ENCODE measurements at regions not wholly inside any gene's neighbourhood (a gene's known extent, or its start where the extent isn't known, plus 50 kb on each side); places are given as distances from the start of the nearest gene placed in this dataset.

DNA sequence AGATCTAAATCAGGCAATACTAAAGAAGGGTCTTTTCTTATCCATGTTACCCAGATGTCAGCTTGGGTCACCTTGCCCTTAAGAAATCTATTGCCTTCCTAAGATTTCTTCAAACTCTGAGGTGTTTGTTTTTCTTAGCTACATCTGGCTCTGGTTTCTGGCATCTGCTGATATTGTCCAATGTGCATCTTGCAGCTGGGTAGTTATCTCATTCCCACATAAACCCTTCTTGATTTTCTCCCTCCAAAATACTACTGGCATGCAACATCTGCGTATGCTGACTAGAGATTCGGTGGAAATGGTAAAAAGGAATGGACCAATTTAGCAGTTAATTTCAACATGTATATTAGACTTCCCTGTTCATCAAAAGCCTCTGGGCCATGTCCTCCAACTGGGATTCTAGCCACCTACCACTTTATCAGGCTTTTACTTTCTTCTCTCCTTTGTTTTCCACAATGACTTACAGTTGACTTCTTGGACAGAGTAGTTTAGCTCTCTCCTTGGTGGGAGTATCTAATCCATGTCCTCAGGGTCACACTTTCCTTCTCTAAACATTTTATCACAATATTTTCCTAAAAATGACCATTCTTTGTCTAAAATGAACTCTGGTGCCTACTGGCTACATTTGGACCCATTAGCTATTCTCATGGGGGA is 324.8 kb upstream of the FAR2 start:
- Histone ChIP-seq H3K27me3 (ENCODE audit: low read length) (no peaks in the 10 kb centered on the region), H3K79me2 (ENCODE audit: low read length) (no peaks in the 10 kb centered on the region), H3K36me3 (ENCODE audit: insufficient read depth, low read length) (no peaks in the 10 kb centered on the region), H3K4me1 (ENCODE audit: low read length) (no peaks in the 10 kb centered on the region; the same call in 1 of the 2 replicates), H4K20me1 (ENCODE audit: insufficient read depth, low read depth, low read length) (no peaks in the 10 kb centered on the region), H3K9me2 (replicated peaks; ENCODE audit: insufficient read depth, low read length) (no peaks in the 10 kb centered on the region), H2AFZ (ENCODE audit: low read length) (no peak overlapping the region), H3K9ac (ENCODE audit: low read length) (no peak overlapping the region), H3K27ac (ENCODE audit: low read length) (no peak overlapping the region), H3K4me3 (ENCODE audit: low read length) (no peak overlapping the region), H3K4me2 (ENCODE audit: low read depth, low read length, poor library complexity, severe bottlenecking) (no peak overlapping the region), H3K9me3 (ENCODE audit: low read length) (no peaks in the 10 kb centered on the region)
- DNase-seq, result no peak

- no peak for DNase-seq
- Histone ChIP-seq H2AFZ (ENCODE audit: low read length) (no peak overlapping the region), H4K20me1 (ENCODE audit: insufficient read depth, low read depth, low read length) (no peaks in the 10 kb centered on the region), H3K9ac (ENCODE audit: low read length) (no peak overlapping the region), H3K27me3 (ENCODE audit: low read length) (no peaks in the 10 kb centered on the region), H3K36me3 (ENCODE audit: insufficient read depth, low read length) (no peaks in the 10 kb centered on the region), H3K27ac (ENCODE audit: low read length) (no peak overlapping the region), H3K79me2 (ENCODE audit: low read length) (no peaks in the 10 kb centered on the region), H3K9me2 (replicated peaks; ENCODE audit: insufficient read depth, low read length) (no peaks in the 10 kb centered on the region), H3K9me3 (ENCODE audit: low read length) (no peaks in the 10 kb centered on the region), H3K4me3 (ENCODE audit: low read length) (no peak overlapping the region), H3K4me2 (ENCODE audit: low read depth, low read length, poor library complexity, severe bottlenecking) (no peak overlapping the region), H3K4me1 (ENCODE audit: low read length) (no peaks in the 10 kb centered on the region; the same call in 1 of the 2 replicates)
Measured at GRCh38 chr12:28824849-28825248, 324.2 kb upstream of the FAR2 start.

- DNase-seq, result no peak
Measured at GRCh38 chr12:28826766-28827165, 322.3 kb upstream of the FAR2 start.

GRCh38 chr12:28827861-28828260 is 321.2 kb upstream of the FAR2 start:
- no peaks in the 10 kb centered on the region for H3K36me3 ChIP-seq (ENCODE audit: insufficient read depth, low read length)
- no peaks in the 10 kb centered on the region for H3K9me2 ChIP-seq (replicated peaks; ENCODE audit: insufficient read depth, low read length)
- no peaks in the 10 kb centered on the region for H3K9me3 ChIP-seq (ENCODE audit: low read length)
- no peaks in the 10 kb centered on the region for H3K27me3 ChIP-seq (ENCODE audit: low read length)
- H4K20me1 ChIP-seq (ENCODE audit: insufficient read depth, low read depth, low read length), result no peaks in the 10 kb centered on the region
- no peak overlapping the region for H2AFZ ChIP-seq (ENCODE audit: low read length)
- no peaks in the 10 kb centered on the region for H3K79me2 ChIP-seq (ENCODE audit: low read length)
- no peaks in the 10 kb centered on the region; the same call in 1 of the 2 replicates for H3K4me1 ChIP-seq (ENCODE audit: low read length)
- no peak for DNase-seq
- no peak overlapping the region for H3K4me3 ChIP-seq (ENCODE audit: low read length)
- no peak overlapping the region for H3K9ac ChIP-seq (ENCODE audit: low read length)
- no peak overlapping the region for H3K27ac ChIP-seq (ENCODE audit: low read length)
- no peak overlapping the region for H3K4me2 ChIP-seq (ENCODE audit: low read depth, low read length, poor library complexity, severe bottlenecking)

More at GRCh38 chr12:28826766-28827165, 322.3 kb upstream of the FAR2 start:
- no peak overlapping the region for H3K9ac ChIP-seq (ENCODE audit: low read length)
- no peaks in the 10 kb centered on the region for H4K20me1 ChIP-seq (ENCODE audit: insufficient read depth, low read depth, low read length)
- H3K36me3 ChIP-seq (ENCODE audit: insufficient read depth, low read length), result no peaks in the 10 kb centered on the region
- H3K9me2 ChIP-seq (replicated peaks; ENCODE audit: insufficient read depth, low read length), result no peaks in the 10 kb centered on the region
- no peak overlapping the region for H3K4me3 ChIP-seq (ENCODE audit: low read length)
- H3K4me1 ChIP-seq (ENCODE audit: low read length), result no peaks in the 10 kb centered on the region; the same call in 1 of the 2 replicates
- no peaks in the 10 kb centered on the region for H3K27me3 ChIP-seq (ENCODE audit: low read length)
- no peaks in the 10 kb centered on the region for H3K79me2 ChIP-seq (ENCODE audit: low read length)
- no peaks in the 10 kb centered on the region for H3K9me3 ChIP-seq (ENCODE audit: low read length)
- H3K4me2 ChIP-seq (ENCODE audit: low read depth, low read length, poor library complexity, severe bottlenecking), result no peak overlapping the region
- H3K27ac ChIP-seq (ENCODE audit: low read length), result no peak overlapping the region
- no peak overlapping the region for H2AFZ ChIP-seq (ENCODE audit: low read length)

- no peaks in the 10 kb centered on the region for H3K9me3 ChIP-seq (ENCODE audit: low read length)
- no peak overlapping the region for H3K27ac ChIP-seq (ENCODE audit: low read length)
- H3K4me3 ChIP-seq (ENCODE audit: low read length), result no peak overlapping the region
- H3K9me2 ChIP-seq (replicated peaks; ENCODE audit: insufficient read depth, low read length), result no peaks in the 10 kb centered on the region
- no peaks in the 10 kb centered on the region; the same call in 1 of the 2 replicates for H3K4me1 ChIP-seq (ENCODE audit: low read length)
- H3K36me3 ChIP-seq (ENCODE audit: insufficient read depth, low read length), result no peaks in the 10 kb centered on the region
- no peak overlapping the region for H2AFZ ChIP-seq (ENCODE audit: low read length)
- H3K79me2 ChIP-seq (ENCODE audit: low read length), result no peaks in the 10 kb centered on the region
- no peaks in the 10 kb centered on the region for H4K20me1 ChIP-seq (ENCODE audit: insufficient read depth, low read depth, low read length)
- no peak overlapping the region for H3K9ac ChIP-seq (ENCODE audit: low read length)
- no peak overlapping the region for H3K4me2 ChIP-seq (ENCODE audit: low read depth, low read length, poor library complexity, severe bottlenecking)
- DNase-seq, result no peak
- H3K27me3 ChIP-seq (ENCODE audit: low read length), result no peaks in the 10 kb centered on the region
Measured at GRCh38 chr12:28828318-28828717, 320.8 kb upstream of the FAR2 start.

DNA sequence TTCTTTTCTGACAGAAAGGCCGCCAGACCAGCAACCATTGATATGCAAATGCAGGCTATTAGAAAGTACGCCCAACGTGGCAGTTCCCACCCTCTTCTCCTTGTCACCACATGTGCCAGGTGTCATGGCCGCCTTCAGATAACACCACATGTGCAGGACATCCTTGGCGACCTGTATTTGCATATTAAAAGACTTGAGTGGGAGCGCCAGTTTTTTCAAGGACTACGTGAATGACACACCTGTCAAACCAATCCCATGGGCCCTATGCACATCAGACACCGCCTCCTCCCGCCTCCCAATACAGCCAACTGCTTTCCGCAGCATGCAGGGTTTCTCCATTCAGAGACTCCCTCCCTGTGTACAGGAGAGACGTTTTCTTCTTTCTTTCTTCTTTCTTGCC is 318.6 kb upstream of the FAR2 start:
- H3K4me3 ChIP-seq (ENCODE audit: low read length), result no peak overlapping the region
- no peaks in the 10 kb centered on the region for H3K79me2 ChIP-seq (ENCODE audit: low read length)
- no peak overlapping the region for H3K27ac ChIP-seq (ENCODE audit: low read length)
- DNase-seq, result no peak
- no peaks in the 10 kb centered on the region for H3K9me2 ChIP-seq (replicated peaks; ENCODE audit: insufficient read depth, low read length)
- H3K9ac ChIP-seq (ENCODE audit: low read length), result no peak overlapping the region
- H4K20me1 ChIP-seq (ENCODE audit: insufficient read depth, low read depth, low read length), result no peaks in the 10 kb centered on the region
- H2AFZ ChIP-seq (ENCODE audit: low read length), result no peak overlapping the region
- H3K9me3 ChIP-seq (ENCODE audit: low read length), result no peaks in the 10 kb centered on the region
- no peaks in the 10 kb centered on the region for H3K27me3 ChIP-seq (ENCODE audit: low read length)
- no peak overlapping the region for H3K4me2 ChIP-seq (ENCODE audit: low read depth, low read length, poor library complexity, severe bottlenecking)
- no peaks in the 10 kb centered on the region for H3K36me3 ChIP-seq (ENCODE audit: insufficient read depth, low read length)
- no peaks in the 10 kb centered on the region for H3K4me1 ChIP-seq (ENCODE audit: low read length)

DNA sequence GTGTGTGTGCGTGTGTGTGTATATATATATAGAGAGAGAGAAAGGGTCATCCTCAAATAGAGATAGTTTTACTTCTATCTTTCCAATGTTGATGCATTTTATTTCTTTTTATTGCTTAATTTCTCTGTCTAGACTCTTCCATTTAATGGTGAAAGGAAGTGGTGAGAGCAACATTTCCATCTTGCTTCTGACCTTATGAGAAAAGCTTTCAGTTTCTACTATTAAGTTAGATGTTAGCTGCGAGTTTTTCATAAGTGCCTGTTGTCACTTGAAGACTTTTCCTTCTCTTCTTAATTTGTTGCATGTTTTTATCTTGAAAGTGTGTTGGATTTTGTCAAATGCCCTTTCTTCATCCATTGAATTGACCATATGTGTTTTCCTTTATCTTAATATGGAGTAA is 304.4 kb upstream of the FAR2 start:
- Histone ChIP-seq H3K4me2 (ENCODE audit: low read depth, low read length, poor library complexity, severe bottlenecking) (no peak overlapping the region), H3K9me3 (ENCODE audit: low read length) (no peaks in the 10 kb centered on the region), H3K9me2 (replicated peaks; ENCODE audit: insufficient read depth, low read length) (no peaks in the 10 kb centered on the region), H2AFZ (ENCODE audit: low read length) (no peak overlapping the region), H4K20me1 (ENCODE audit: insufficient read depth, low read depth, low read length) (no peaks in the 10 kb centered on the region), H3K9ac (ENCODE audit: low read length) (no peak overlapping the region), H3K27me3 (ENCODE audit: low read length) (no peaks in the 10 kb centered on the region), H3K4me1 (ENCODE audit: low read length) (no peaks in the 10 kb centered on the region), H3K27ac (ENCODE audit: low read length) (no peak overlapping the region), H3K79me2 (ENCODE audit: low read length) (no peaks in the 10 kb centered on the region), H3K36me3 (ENCODE audit: insufficient read depth, low read length) (no peaks in the 10 kb centered on the region), H3K4me3 (ENCODE audit: low read length) (no peak overlapping the region)
- DNase-seq, result no peak

DNA sequence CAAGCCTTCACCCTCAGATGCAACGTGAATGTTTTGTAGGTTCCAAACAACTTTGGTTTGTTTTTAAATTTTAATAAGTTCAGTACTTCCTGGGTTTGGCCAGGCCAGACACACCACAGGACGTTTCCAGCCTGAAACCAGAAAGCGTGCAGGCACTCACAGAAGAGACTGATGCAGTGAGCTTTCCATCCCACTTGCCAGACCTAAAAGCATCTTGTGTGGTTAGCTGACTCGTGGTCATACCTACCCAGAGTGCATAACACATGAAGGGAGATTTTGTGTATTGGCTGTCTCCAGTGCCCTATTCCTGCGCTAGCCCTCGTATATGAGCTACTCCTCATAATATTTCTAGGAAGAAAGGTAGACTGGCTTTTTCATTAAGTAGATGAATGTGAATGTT is 297.3 kb upstream of the FAR2 start:
- no peaks in the 10 kb centered on the region for H3K4me1 ChIP-seq (ENCODE audit: low read length)
- H2AFZ ChIP-seq (ENCODE audit: low read length), result no peak overlapping the region
- H3K4me3 ChIP-seq (ENCODE audit: low read length), result no peak overlapping the region

More for the DNA sequence above, 297.3 kb upstream of the FAR2 start:
- H3K4me2 ChIP-seq (ENCODE audit: low read depth, low read length, poor library complexity, severe bottlenecking), result no peak overlapping the region
- no peaks in the 10 kb centered on the region for H3K9me2 ChIP-seq (replicated peaks; ENCODE audit: insufficient read depth, low read length)
- H3K27me3 ChIP-seq (ENCODE audit: low read length), result no peaks in the 10 kb centered on the region
- H3K9me3 ChIP-seq (ENCODE audit: low read length), result no peaks in the 10 kb centered on the region
- no peaks in the 10 kb centered on the region for H3K36me3 ChIP-seq (ENCODE audit: insufficient read depth, low read length)
- no peak overlapping the region for H3K27ac ChIP-seq (ENCODE audit: low read length)
- no peak for DNase-seq
- H3K9ac ChIP-seq (ENCODE audit: low read length), result no peak overlapping the region
- no peaks in the 10 kb centered on the region for H4K20me1 ChIP-seq (ENCODE audit: insufficient read depth, low read depth, low read length)
- no peaks in the 10 kb centered on the region for H3K79me2 ChIP-seq (ENCODE audit: low read length)

All from Karpas-422 (cell line).